Anterior cingulate cortex (tissue), 58 donors: ENCODE measurements at regions not wholly inside any gene's neighbourhood (a gene's known extent, or its start where the extent isn't known, plus 50 kb on each side); places are given as distances from the start of the nearest gene placed in this dataset.
"Not testable (repeated sequence)": the region's sequence is repeated elsewhere in the genome, so short reads cannot be mapped to it uniquely, and the experiment has no call there.

ENCODE experiments used
- DNase-seq, 58 donors: peaks; one replicate each; lab custom pipeline; 2025; lab: John Stamatoyannopoulos, UW

- DNase-seq = no peak
Measured at GRCh38 chr18:75698861-75699260, 271.4 kb upstream of the SMIM21 start.

- DNase-seq = no peak
Measured at GRCh38 chr18:75697493-75697892, 270.0 kb upstream of the SMIM21 start.

GRCh38 chr18:75696391-75696790 lies 268.9 kb upstream of the SMIM21 start:
- no peak for DNase-seq

- DNase-seq = no peak
Measured at GRCh38 chr18:75694292-75694691, 266.8 kb upstream of the SMIM21 start.

GRCh38 chr18:75691483-75691882 lies 264.0 kb upstream of the SMIM21 start:
- no peak for DNase-seq

- DNase-seq = not testable (repeated sequence)
Measured at GRCh38 chr18:75690283-75690682, 262.8 kb upstream of the SMIM21 start.

GRCh38 chr18:75687626-75688025 lies 260.1 kb upstream of the SMIM21 start:
- DNase-seq = no peak

- no peak for DNase-seq
Measured at GRCh38 chr18:75683426-75683825, 255.9 kb upstream of the SMIM21 start.

GRCh38 chr18:75681538-75682115 lies 254.1 kb upstream of the SMIM21 start:
- DNase-seq = no peak

GRCh38 chr18:75679331-75679730 lies 251.8 kb upstream of the SMIM21 start:
- no peak for DNase-seq

GRCh38 chr18:75678627-75679026 lies 251.1 kb upstream of the SMIM21 start:
- no peak for DNase-seq

- DNase-seq = no peak
Measured at GRCh38 chr18:75677696-75678455, 250.4 kb upstream of the SMIM21 start.

- DNase-seq = no peak
Measured at GRCh38 chr18:75660932-75661331, 233.4 kb upstream of the SMIM21 start.

GRCh38 chr18:75659535-75660023 lies 232.1 kb upstream of the SMIM21 start:
- no peak for DNase-seq

- no peak for DNase-seq
Measured at GRCh38 chr18:75658330-75658729, 230.8 kb upstream of the SMIM21 start.

- DNase-seq = no peak
Measured at GRCh38 chr18:75656563-75657247, 229.2 kb upstream of the SMIM21 start.

GRCh38 chr18:75656035-75656434 lies 228.5 kb upstream of the SMIM21 start:
- no peak for DNase-seq

- DNase-seq = no peak
Measured at GRCh38 chr18:75654851-75655751, 227.6 kb upstream of the SMIM21 start.

GRCh38 chr18:75654386-75654785 lies 226.9 kb upstream of the SMIM21 start:
- no peak for DNase-seq

- DNase-seq = no peak
Measured at GRCh38 chr18:75652528-75652927, 225.0 kb upstream of the SMIM21 start.

GRCh38 chr18:75644871-75645270 lies 217.4 kb upstream of the SMIM21 start:
- no peak for DNase-seq
